ENCODE measurements at regions not wholly inside any gene's neighbourhood (a gene's known extent, or its start where the extent isn't known, plus 50 kb on each side); places are given as distances from the start of the nearest gene placed in this dataset.
A peak's percentile ranks its signal among the peaks of the same experiment; 100 is the strongest.
"Not testable (repeated sequence)": the region's sequence is repeated elsewhere in the genome, so short reads cannot be mapped to it uniquely, and the experiment has no call there.

GRCh38 chr1:219560856-219561255 lies 52.0 kb downstream of the ZC3H11B start:
- DNase-seq, result no peak

GRCh38 chr1:219559899-219560298 lies 53.0 kb downstream of the ZC3H11B start:
- no peak for DNase-seq

GRCh38 chr1:219555806-219556205 lies 57.1 kb downstream of the ZC3H11B start:
- no peak for DNase-seq

- DNase-seq, result no peak
These were observed 57.7 kb downstream of the ZC3H11B start for GRCh38 chr1:219555031-219555692.

- DNase-seq, result no peak
These were observed 58.9 kb downstream of the ZC3H11B start for GRCh38 chr1:219553934-219554502.

GRCh38 chr1:219550201-219550600 lies 62.7 kb downstream of the ZC3H11B start:
- DNase-seq, result no peak

GRCh38 chr1:219549215-219549614 lies 63.7 kb downstream of the ZC3H11B start:
- DNase-seq, result no peak

- DNase-seq, result no peak
These were observed 64.5 kb downstream of the ZC3H11B start for GRCh38 chr1:219548386-219548785.

- not testable (repeated sequence) for DNase-seq
These were observed 67.1 kb downstream of the ZC3H11B start for GRCh38 chr1:219545756-219546155.

- DNase-seq, result no peak
These were observed 68.6 kb downstream of the ZC3H11B start for GRCh38 chr1:219544163-219544846.

GRCh38 chr1:219542828-219543518 lies 69.9 kb downstream of the ZC3H11B start:
- DNase-seq, result no peak

GRCh38 chr1:219541946-219542345 lies 71.0 kb downstream of the ZC3H11B start:
- DNase-seq, result no peak

- DNase-seq, result no peak
These were observed 73.2 kb downstream of the ZC3H11B start for GRCh38 chr1:219539645-219540254.

- DNase-seq, result no peak
These were observed 74.0 kb downstream of the ZC3H11B start for GRCh38 chr1:219538886-219539285.

GRCh38 chr1:219537223-219537631 lies 75.7 kb downstream of the ZC3H11B start:
- no peak for DNase-seq

- no peak for DNase-seq
These were observed 76.9 kb downstream of the ZC3H11B start for GRCh38 chr1:219536038-219536437.

GRCh38 chr1:219534991-219535390 lies 77.9 kb downstream of the ZC3H11B start:
- no peak for DNase-seq

GRCh38 chr1:219533280-219533679 lies 79.6 kb downstream of the ZC3H11B start:
- no peak for DNase-seq

GRCh38 chr1:219529116-219529515 lies 83.8 kb downstream of the ZC3H11B start:
- no peak for DNase-seq

GRCh38 chr1:219528633-219529032 lies 84.3 kb downstream of the ZC3H11B start:
- no peak for DNase-seq

GRCh38 chr1:219527994-219528393 lies 84.9 kb downstream of the ZC3H11B start:
- no peak for DNase-seq

- DNase-seq, result no peak
These were observed 86.8 kb downstream of the ZC3H11B start for GRCh38 chr1:219526074-219526473.

- peak; percentile 51 for DNase-seq
These were observed 89.5 kb downstream of the ZC3H11B start for GRCh38 chr1:219523411-219523810.

Data from NCI-H748 treated with DMSO at 0.1 percent for 48 hours (cell line).